Loucy (cell line): ENCODE measurements at regions not wholly inside any gene's neighbourhood (a gene's known extent, or its start where the extent isn't known, plus 50 kb on each side); places are given as distances from the start of the nearest gene placed in this dataset.
"Not testable (repeated sequence)": the region's sequence is repeated elsewhere in the genome, so short reads cannot be mapped to it uniquely, and the experiment has no call there.

ENCODE experiments used
- H2AFZ ChIP-seq: fragments of 200-600 bp; sonication (generic); 2 replicates; pipeline ENCODE4 v1.6.0; 2016; ENCODE audit warnings: antibody characterized with exemption, mild to moderate bottlenecking, low read length, moderate library complexity
- H3F3A ChIP-seq: fragments of 200-600 bp; 2 replicates; pipeline ENCODE4 v1.6.0; 2016; ENCODE audit warnings: antibody characterized with exemption, low read depth, mild to moderate bottlenecking
- H3K27me3 ChIP-seq: fragments of 200-600 bp; sonication (generic); 2 replicates; pipeline ENCODE4 v1.6.1; 2014; ENCODE audit warnings: low read length, mild to moderate bottlenecking; ENCODE audit not compliant: insufficient read depth, poor library complexity, severe bottlenecking
- H3K36me3 ChIP-seq: fragments of 200-600 bp; sonication (generic); 2 replicates; pipeline ENCODE4 v1.6.1; 2016; ENCODE audit warnings: low read length; ENCODE audit not compliant: insufficient read depth
- H3K4me1 ChIP-seq: fragments of 200-600 bp; sonication (generic); 2 replicates; pipeline ENCODE4 v1.5.1; 2014; ENCODE audit warnings: low read length, mild to moderate bottlenecking; ENCODE audit not compliant: insufficient read depth, poor library complexity, severe bottlenecking
- H3K4me2 ChIP-seq: fragments of 200-600 bp; sonication (generic); 2 replicates; pipeline ENCODE4 v1.6.0; 2014; ENCODE audit warnings: antibody characterized with exemption, low read length, low read depth, mild to moderate bottlenecking; ENCODE audit not compliant: poor library complexity, severe bottlenecking
- H3K4me3 ChIP-seq: fragments of 200-600 bp; sonication (generic); 2 replicates; pipeline ENCODE4 v1.5.1; 2014; ENCODE audit warnings: low read length, mild to moderate bottlenecking, mixed read lengths; ENCODE audit not compliant: poor library complexity, severe bottlenecking
- H3K79me2 ChIP-seq: fragments of 200-600 bp; sonication (generic); 2 replicates; pipeline ENCODE4 v1.6.1; 2014; ENCODE audit warnings: low read length; ENCODE audit not compliant: insufficient read depth
- H3K9ac ChIP-seq: fragments of 200-600 bp; sonication (generic); 2 replicates; pipeline ENCODE4 v1.6.0; 2014; ENCODE audit warnings: mild to moderate bottlenecking, low read depth, low read length, moderate library complexity; ENCODE audit not compliant: poor library complexity, severe bottlenecking
- H3K9me2 ChIP-seq: fragments of 200-600 bp; sonication (generic); replicated peaks from 2 replicates; pipeline ENCODE4 v1.6.1; 2016; ENCODE audit warnings: low read depth, low read length, mixed read lengths
- H3K9me3 ChIP-seq: fragments of 200-600 bp; sonication (generic); 2 replicates; pipeline ENCODE4 v1.6.1; 2014; ENCODE audit warnings: mild to moderate bottlenecking, antibody characterized with exemption, low read length, low read depth; ENCODE audit not compliant: insufficient read depth
- H4K20me1 ChIP-seq: fragments of 200-600 bp; sonication (generic); 2 replicates; pipeline ENCODE4 v1.6.0; 2014; ENCODE audit warnings: antibody characterized with exemption, low read length, mild to moderate bottlenecking; ENCODE audit not compliant: insufficient read depth, poor library complexity, severe bottlenecking
- EZH2phosphoT487 ChIP-seq: fragments of 200-600 bp; IDR thresholded peaks from 2 replicates; pipeline ENCODE4 v1.6.1; 2018; ENCODE audit warnings: antibody characterized with exemption, mild to moderate bottlenecking, moderate library complexity, borderline replicate concordance
- TF ChIP-seq, protein P1 (sequence below): fragments of 200-600 bp; sonication (generic); conservative IDR thresholded peaks from 2 replicates; pipeline ENCODE4 v1.5.1; 2014; ENCODE audit warnings: mild to moderate bottlenecking, antibody characterized with exemption, low read length

DNA sequence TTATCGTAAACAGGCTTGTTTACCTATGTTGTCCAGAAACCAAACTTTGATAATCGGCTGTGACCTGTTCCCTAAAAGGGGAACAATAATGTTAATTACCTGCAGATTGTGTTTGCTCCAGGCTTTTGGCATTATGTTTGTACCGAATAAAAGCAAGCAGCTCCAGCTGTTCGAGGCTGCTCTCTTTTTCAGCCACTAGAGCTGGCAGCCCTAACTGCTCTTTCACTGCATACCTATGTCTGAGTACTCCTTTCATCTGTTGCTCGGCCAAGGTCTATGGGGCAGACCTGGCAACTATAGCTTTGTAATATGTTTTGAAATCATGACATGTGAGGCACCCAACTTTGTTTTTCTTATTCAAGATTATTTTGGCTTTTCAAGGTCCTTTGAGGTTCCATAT lies 77.8 kb upstream of the EHBP1 start:
- Histone ChIP-seq H3K79me2 (no peaks in the 10 kb centered on the region), H3F3A (no peaks in the 10 kb centered on the region), H3K9ac (no peak overlapping the region), H3K9me3 (no peaks in the 10 kb centered on the region), H3K4me1 (no peaks in the 10 kb centered on the region), H2AFZ (no peak overlapping the region), H3K36me3 (no peaks in the 10 kb centered on the region), H3K4me2 (no peak overlapping the region), H3K4me3 (no peak overlapping the region), H3K9me2 (no peaks in the 10 kb centered on the region), H4K20me1 (no peaks in the 10 kb centered on the region), H3K27me3 (no peaks in the 10 kb centered on the region)
- TF ChIP-seq EZH2phosphoT487 = no peak
- TF ChIP-seq, protein P1, sequence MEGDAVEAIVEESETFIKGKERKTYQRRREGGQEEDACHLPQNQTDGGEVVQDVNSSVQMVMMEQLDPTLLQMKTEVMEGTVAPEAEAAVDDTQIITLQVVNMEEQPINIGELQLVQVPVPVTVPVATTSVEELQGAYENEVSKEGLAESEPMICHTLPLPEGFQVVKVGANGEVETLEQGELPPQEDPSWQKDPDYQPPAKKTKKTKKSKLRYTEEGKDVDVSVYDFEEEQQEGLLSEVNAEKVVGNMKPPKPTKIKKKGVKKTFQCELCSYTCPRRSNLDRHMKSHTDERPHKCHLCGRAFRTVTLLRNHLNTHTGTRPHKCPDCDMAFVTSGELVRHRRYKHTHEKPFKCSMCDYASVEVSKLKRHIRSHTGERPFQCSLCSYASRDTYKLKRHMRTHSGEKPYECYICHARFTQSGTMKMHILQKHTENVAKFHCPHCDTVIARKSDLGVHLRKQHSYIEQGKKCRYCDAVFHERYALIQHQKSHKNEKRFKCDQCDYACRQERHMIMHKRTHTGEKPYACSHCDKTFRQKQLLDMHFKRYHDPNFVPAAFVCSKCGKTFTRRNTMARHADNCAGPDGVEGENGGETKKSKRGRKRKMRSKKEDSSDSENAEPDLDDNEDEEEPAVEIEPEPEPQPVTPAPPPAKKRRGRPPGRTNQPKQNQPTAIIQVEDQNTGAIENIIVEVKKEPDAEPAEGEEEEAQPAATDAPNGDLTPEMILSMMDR = no peak

DNA sequence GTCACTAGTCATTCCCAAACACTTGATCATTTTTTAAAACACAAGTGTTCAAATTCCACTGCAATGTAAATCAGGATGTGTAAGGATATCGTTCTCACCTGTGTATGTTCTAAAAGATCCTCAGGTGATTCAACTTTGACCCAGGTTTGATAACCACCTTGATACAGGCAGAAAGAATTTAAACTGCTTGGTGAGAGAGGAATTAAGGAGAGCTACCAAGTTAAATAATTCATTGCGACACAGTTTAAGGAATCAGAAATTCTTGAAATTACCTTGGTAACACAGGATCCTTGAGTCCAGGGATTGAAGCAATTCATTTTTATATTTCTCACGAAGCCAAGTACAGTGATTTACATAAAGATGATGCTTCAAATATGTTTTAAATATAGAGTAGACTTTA lies 80.7 kb upstream of the EHBP1 start:
- Histone ChIP-seq H3K4me3 (no peak overlapping the region), H3K4me1 (no peaks in the 10 kb centered on the region), H3F3A (no peaks in the 10 kb centered on the region), H3K27me3 (no peaks in the 10 kb centered on the region), H3K9me3 (no peaks in the 10 kb centered on the region), H2AFZ (no peak overlapping the region), H4K20me1 (no peaks in the 10 kb centered on the region), H3K79me2 (no peaks in the 10 kb centered on the region), H3K36me3 (no peaks in the 10 kb centered on the region), H3K9me2 (no peaks in the 10 kb centered on the region), H3K9ac (no peak overlapping the region), H3K4me2 (no peak overlapping the region)
- TF ChIP-seq, protein P1 = no peak
- TF ChIP-seq EZH2phosphoT487 = no peak

DNA sequence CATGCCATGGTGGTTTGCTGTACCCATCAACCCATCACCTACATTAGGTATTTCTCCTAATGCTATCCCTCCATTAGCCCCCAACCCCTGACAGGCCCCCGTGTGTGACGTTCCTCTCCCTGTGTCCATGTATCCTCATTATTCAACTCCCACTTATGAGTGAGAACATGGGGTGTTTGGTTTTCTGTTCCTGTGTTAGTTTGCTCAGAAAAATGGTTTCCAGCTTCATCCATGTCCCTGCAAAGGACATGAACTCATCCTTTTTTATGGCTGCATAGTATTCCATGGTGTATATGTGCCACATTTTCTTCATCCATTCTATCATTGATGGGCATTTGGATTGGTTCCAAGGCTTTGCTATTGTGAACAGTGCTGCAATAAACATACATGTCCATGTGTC lies 89.0 kb upstream of the EHBP1 start:
- H3K9me2 ChIP-seq, H3K4me1 ChIP-seq, H3K4me3 ChIP-seq, H3K9ac ChIP-seq, H4K20me1 ChIP-seq, H3F3A ChIP-seq, H3K27me3 ChIP-seq, H3K4me2 ChIP-seq, H3K79me2 ChIP-seq, H3K9me3 ChIP-seq, H3K36me3 ChIP-seq, H2AFZ ChIP-seq: not testable (repeated sequence)

DNA sequence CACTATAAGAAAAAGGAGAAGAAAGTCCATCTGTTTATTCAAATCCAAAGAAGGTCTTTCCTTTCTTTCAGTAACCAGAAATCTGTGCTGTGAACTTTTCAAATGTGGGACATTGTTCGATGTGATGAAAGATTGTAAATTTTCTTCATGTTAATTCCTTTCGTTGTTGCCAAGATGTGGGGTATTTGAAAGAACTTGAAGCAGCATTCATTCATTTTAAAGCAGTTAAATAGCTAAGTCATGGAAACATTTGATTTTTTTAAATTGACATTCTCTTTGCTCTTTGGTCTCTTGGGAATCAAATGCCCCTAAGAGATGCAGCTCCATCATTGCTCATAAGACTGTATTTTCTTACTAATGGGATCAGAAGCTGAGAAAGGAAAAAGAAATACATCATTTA lies 93.7 kb upstream of the EHBP1 start:
- Histone ChIP-seq H3K9me3 (no peaks in the 10 kb centered on the region), H3K4me2 (no peak overlapping the region)

DNA sequence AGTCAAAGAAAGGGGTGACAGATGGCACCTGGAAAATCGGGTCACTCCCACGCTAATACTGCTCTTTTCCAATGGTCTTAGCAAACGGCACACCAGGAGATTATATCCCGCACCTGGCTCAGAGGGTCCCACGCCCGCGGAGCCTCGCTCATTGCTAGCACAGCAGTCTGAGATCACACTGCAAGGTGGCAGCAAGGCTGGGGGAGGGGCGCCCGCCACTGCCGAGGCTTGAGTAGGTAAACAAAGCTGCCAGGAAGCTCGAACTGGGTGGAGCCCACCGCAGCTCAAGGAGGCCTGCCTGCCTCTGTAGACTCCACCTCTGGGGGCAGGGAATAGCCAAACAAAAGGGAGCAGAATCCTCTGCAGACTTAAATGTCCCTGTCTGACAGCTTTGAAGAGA lies 99.5 kb upstream of the TMEM17 start:
- not testable (repeated sequence) for H3K79me2 ChIP-seq, H3K9me3 ChIP-seq, H3K4me3 ChIP-seq, H4K20me1 ChIP-seq, H3K36me3 ChIP-seq, H2AFZ ChIP-seq, H3F3A ChIP-seq, H3K4me1 ChIP-seq, H3K9me2 ChIP-seq, H3K9ac ChIP-seq, H3K27me3 ChIP-seq, H3K4me2 ChIP-seq

More for the DNA sequence above, 93.7 kb upstream of the EHBP1 start:
- no peaks in the 10 kb centered on the region for H3K9me2 ChIP-seq
- no peak overlapping the region for H3K9ac ChIP-seq
- H2AFZ ChIP-seq = no peak overlapping the region
- H3F3A ChIP-seq = no peaks in the 10 kb centered on the region; the same call in 1 of the 2 replicates
- TF ChIP-seq, protein P1 = no peak
- no peak for TF ChIP-seq EZH2phosphoT487
- no peaks in the 10 kb centered on the region for H3K79me2 ChIP-seq
- no peaks in the 10 kb centered on the region for H3K27me3 ChIP-seq
- H3K36me3 ChIP-seq = no peaks in the 10 kb centered on the region
- H3K4me1 ChIP-seq = no peaks in the 10 kb centered on the region
- H3K4me3 ChIP-seq = no peak overlapping the region
- no peaks in the 10 kb centered on the region for H4K20me1 ChIP-seq
